Fibroblast of lung (primary cell): ENCODE measurements at regions not wholly inside any gene's neighbourhood (a gene's known extent, or its start where the extent isn't known, plus 50 kb on each side); places are given as distances from the start of the nearest gene placed in this dataset.

ENCODE experiments used
- CTCF ChIP-seq, 2 donors: IDR thresholded peaks in 1 of 2; conservative IDR thresholded peaks in 1 of 2; 1 replicate in 1 of 2; 2 replicates in 1 of 2; pipeline ENCODE4 v1.5.1; 2011 to 2012; ENCODE audit warnings: low read length in 2 of 2, control low read depth in 1 of 2, inconsistent platforms in 1 of 2, low read depth in 1 of 2, mild to moderate bottlenecking in 1 of 2
- EZH2 ChIP-seq: IDR thresholded peaks from 2 replicates; pipeline ENCODE4 v1.5.1; 2012; ENCODE audit warnings: low read length, control low read depth, mild to moderate bottlenecking; ENCODE audit errors: missing control alignments

- no peak for TF ChIP-seq CTCF (conservative IDR thresholded peaks at IDR 0.05 in 1 of 2, IDR thresholded peaks at IDR 0.05 in 1 of 2; ENCODE audit: low read depth in 1 of 2, low read length in 2 of 2)
- TF ChIP-seq EZH2: no peak
These were observed 510.0 kb downstream of the CETN3 start for GRCh38 chr5:89899559-89899958.
